ENCODE measurements at regions not wholly inside any gene's neighbourhood (a gene's known extent, or its start where the extent isn't known, plus 50 kb on each side); places are given as distances from the start of the nearest gene placed in this dataset.

- H3K9me3 ChIP-seq = no peaks in the 10 kb centered on the region
- TF ChIP-seq CTCF (IDR thresholded peaks at IDR 0.05) (no peak), POLR2A (IDR thresholded peaks at IDR 0.05) (no peak), EP300 (IDR thresholded peaks at IDR 0.05) (no peak)
- no peak for DNase-seq (ENCODE audit: low spot score in 2 of 2)
- H3K4me1 ChIP-seq = no peaks in the 10 kb centered on the region
- WGBS, 2 donors = 88 to 89% methylated on average over 9 of the region's 9 CpGs
- H3K27ac ChIP-seq = no peak overlapping the region
- H3K4me3 ChIP-seq = no peak overlapping the region
- no peaks in the 10 kb centered on the region for H3K36me3 ChIP-seq
- H3K27me3 ChIP-seq = peaks cover 0 to 12% of the 10 kb centered on the region in 2 donors
These were observed 96.3 kb upstream of the UBAC2 start for GRCh38 chr13:99104396-99104795.

- Histone ChIP-seq H3K4me3 (no peak overlapping the region), H3K4me1 (no peaks in the 10 kb centered on the region), H3K36me3 (no peaks in the 10 kb centered on the region), H3K27me3 (peaks cover 0 to 12% of the 10 kb centered on the region in 2 donors), H3K9me3 (no peaks in the 10 kb centered on the region), H3K27ac (no peak overlapping the region)
- WGBS, 2 donors = 81% methylated on average over 3 of the region's 3 CpGs
- TF ChIP-seq EP300 (IDR thresholded peaks at IDR 0.05) (no peak), CTCF (IDR thresholded peaks at IDR 0.05) (no peak), POLR2A (IDR thresholded peaks at IDR 0.05) (no peak)
- no peak for DNase-seq (ENCODE audit: low spot score in 2 of 2)
These were observed 95.5 kb upstream of the UBAC2 start for GRCh38 chr13:99105160-99105559.

- WGBS, 2 donors = 90 to 92% methylated on average over 5 of the region's 5 CpGs
- TF ChIP-seq POLR2A (IDR thresholded peaks at IDR 0.05) = no peak
- no peak for DNase-seq (ENCODE audit: low spot score in 2 of 2)
- Histone ChIP-seq H3K4me3 (no peak overlapping the region), H3K27ac (no peak overlapping the region), H3K27me3 (no peaks in the 10 kb centered on the region), H3K9me3 (no peaks in the 10 kb centered on the region), H3K36me3 (no peaks in the 10 kb centered on the region), H3K4me1 (no peaks in the 10 kb centered on the region)
These were observed 87.3 kb upstream of the UBAC2 start for GRCh38 chr13:99113351-99113750.

- Histone ChIP-seq H3K36me3 (no peaks in the 10 kb centered on the region), H3K27ac (no peak overlapping the region), H3K27me3 (peaks cover 0 to 7% of the 10 kb centered on the region in 2 donors), H3K4me3 (no peak overlapping the region), H3K9me3 (no peaks in the 10 kb centered on the region), H3K4me1 (peaks cover 0 to 12% (median 0%) of the 10 kb centered on the region in 4 donors)
- no peak for DNase-seq (ENCODE audit: low spot score in 2 of 2)
- TF ChIP-seq POLR2A (IDR thresholded peaks at IDR 0.05) (no peak), CTCF (IDR thresholded peaks at IDR 0.05) (no peak), EP300 (IDR thresholded peaks at IDR 0.05) (no peak)
- WGBS, 2 donors = 87% methylated on average over 8 of the region's 8 CpGs
These were observed 82.5 kb upstream of the UBAC2 start for GRCh38 chr13:99118179-99118578.

- H3K27ac ChIP-seq = no peak overlapping the region
- H3K4me1 ChIP-seq = peaks cover 0 to 12% (median 0%) of the 10 kb centered on the region in 4 donors
- no peak for TF ChIP-seq POLR2A (IDR thresholded peaks at IDR 0.05)
- TF ChIP-seq EP300 (IDR thresholded peaks at IDR 0.05) = no peak
- TF ChIP-seq CTCF (IDR thresholded peaks at IDR 0.05) = no peak
- WGBS, 2 donors = 89 to 92% methylated on average over 7 of the region's 7 CpGs
- no peaks in the 10 kb centered on the region for H3K9me3 ChIP-seq
- no peaks in the 10 kb centered on the region for H3K36me3 ChIP-seq
- no peak overlapping the region for H3K4me3 ChIP-seq
- peaks cover 0 to 11% of the 10 kb centered on the region in 2 donors for H3K27me3 ChIP-seq
- no peak for DNase-seq (ENCODE audit: low spot score in 2 of 2)
These were observed 81.0 kb upstream of the UBAC2 start for GRCh38 chr13:99119656-99120055.

- TF ChIP-seq POLR2A (IDR thresholded peaks at IDR 0.05) (no peak), CTCF (IDR thresholded peaks at IDR 0.05) (no peak), EP300 (IDR thresholded peaks at IDR 0.05) (no peak)
- H3K9me3 ChIP-seq = no peaks in the 10 kb centered on the region
- 88% methylated on average over 1 of the region's 1 CpG for WGBS, 2 donors
These were observed 79.9 kb upstream of the UBAC2 start for GRCh38 chr13:99120751-99121150.

More at GRCh38 chr13:99120751-99121150, 79.9 kb upstream of the UBAC2 start:
- H3K27ac ChIP-seq = no peak overlapping the region
- peaks cover 0 to 11% of the 10 kb centered on the region in 2 donors for H3K27me3 ChIP-seq
- H3K4me1 ChIP-seq = peaks cover 0 to 12% (median 0%) of the 10 kb centered on the region in 4 donors
- no peaks in the 10 kb centered on the region for H3K36me3 ChIP-seq
- DNase-seq (ENCODE audit: low spot score in 2 of 2) = no peak
- H3K4me3 ChIP-seq = no peak overlapping the region
